Smooth muscle cell of the brain vasculature (primary cell): ENCODE measurements at regions not wholly inside any gene's neighbourhood (a gene's known extent, or its start where the extent isn't known, plus 50 kb on each side); places are given as distances from the start of the nearest gene placed in this dataset.

Experiments
- DNase-seq: peaks from one replicate; pipeline ENCODE4 v3.0.0-alpha.2; 2012; ENCODE audit warnings: low read depth, low spot score

DNA sequence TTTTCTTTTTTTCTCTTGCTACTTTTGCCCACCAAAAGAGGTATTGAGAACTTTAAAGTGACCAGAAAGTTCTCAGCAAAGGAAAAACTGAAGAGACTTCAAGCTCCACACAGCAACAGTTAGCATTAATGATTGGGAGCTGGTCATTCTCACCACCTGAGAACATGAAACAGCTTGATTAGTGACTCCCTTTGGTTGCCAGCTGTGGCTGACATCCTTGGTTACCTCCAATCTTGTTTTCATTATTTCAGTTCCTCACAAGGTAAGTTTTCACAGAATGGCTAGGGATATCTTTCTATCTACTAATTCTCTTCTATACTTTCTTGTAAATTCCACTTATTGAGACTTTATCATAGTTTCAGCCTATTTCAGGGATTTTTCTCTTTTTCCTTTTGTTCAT, 427.9 kb downstream of the QKI start:
- no peak for DNase-seq

DNA sequence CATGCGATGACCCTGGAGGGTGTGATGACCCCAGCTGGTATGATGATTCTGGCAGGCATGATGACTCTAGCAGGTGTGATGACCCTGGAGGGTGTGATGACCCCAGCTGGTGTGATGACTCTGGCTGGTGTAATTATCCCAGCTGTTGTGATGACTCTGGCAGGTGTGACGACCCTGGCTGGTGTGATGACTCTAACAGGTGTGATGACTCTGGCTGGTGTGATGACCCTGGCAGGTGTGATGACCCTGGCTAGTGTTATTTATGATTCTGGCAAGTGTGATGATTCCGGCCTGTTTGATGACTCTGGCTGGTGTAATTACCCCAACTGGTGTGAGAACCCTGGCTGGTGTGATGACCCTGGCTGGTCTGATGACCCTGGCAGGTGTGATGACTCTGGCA, 427.2 kb downstream of the QKI start:
- no peak for DNase-seq

DNA sequence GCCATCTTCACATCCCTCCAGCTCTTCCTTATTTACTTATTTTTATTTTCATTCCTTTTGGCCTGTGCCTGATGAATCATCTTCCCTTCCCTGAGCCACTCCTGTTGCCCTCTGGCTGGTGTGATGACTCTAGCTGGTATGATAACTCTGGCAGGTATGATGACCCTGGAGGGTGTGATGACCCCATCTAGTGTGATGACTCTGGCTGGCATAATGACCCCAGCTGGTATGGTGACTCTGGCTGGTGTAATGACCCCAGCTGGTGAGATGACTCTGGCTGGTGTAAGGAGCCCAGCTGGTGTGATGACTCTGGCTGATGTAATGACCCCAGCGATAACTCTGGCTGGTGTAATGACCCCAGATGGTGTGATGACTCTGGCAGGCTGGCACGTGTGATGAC, 426.8 kb downstream of the QKI start:
- no peak for DNase-seq

DNA sequence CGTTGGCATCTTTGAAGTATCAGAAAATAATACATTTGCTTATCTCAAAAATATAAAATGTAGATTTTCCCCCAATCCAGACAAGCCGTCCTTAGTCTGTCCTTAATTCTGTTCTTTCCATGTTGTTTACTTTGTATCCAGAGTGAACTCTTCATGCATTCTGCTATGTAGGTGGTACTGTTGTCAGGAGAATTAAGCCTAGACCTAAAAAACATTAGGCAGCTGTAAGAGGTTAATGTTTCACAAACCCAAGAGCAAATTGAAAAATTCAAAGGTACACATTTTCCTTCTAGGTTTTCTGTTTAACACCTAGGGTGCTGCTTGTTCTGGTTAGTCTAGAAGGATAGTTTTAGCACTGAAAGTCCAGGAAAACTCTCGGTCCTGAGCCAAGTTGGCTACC, 426.4 kb downstream of the QKI start:
- DNase-seq = no peak

DNA sequence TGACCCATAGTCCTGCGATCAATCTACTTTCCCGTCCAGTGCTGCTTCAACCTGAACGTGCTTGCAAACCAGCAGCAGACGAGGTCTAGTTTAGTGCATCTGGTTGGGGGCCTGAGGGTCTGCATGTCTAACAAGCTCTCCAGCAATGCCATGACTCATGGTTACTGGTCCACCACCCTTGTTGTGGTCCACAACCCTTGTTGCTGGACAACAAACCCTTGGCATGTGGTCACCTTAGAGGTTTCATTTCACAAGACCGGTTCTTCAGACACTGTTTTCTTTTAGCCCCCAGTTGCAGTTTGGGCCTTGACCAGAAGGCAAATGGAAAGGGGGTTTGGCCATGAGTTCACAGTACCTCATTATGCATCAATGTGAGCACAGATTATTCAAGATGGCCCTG, 424.8 kb downstream of the QKI start:
- DNase-seq = no peak

DNA sequence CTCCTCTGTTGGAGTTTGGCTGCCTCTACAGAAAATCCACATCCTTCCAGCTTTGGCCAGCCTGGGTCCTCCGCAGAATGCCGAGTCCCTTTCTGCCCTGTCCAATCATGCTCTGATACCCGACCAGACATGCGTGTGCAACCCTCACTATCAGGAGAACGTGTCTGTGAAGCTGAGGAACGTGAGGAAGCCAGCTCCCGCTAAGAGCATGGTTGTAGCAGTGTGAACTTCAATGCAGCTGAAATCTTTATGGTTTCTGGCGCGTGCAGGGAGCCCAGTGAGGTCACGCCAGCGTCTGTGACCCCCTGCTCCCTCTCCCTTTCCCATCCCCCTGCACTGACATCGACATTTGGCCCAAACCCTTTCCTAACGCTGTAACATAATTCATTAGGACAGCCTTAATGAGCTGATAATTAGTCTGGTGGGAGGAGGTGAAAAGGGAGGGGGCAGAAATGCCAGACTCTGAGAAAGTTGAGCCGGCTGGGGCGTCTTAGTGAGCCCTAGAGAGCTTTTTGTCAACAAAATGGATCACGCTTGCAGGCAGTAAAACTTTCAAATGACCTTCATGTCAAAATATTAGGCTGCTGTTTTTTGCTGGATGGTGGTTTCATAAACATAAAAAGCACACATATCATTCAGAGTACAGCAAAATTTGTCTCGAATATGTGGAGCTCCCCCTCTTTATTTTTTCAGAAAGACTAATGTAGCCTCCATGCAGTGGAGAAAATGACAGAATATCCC, 423.3 kb downstream of the QKI start:
- DNase-seq = no peak

DNA sequence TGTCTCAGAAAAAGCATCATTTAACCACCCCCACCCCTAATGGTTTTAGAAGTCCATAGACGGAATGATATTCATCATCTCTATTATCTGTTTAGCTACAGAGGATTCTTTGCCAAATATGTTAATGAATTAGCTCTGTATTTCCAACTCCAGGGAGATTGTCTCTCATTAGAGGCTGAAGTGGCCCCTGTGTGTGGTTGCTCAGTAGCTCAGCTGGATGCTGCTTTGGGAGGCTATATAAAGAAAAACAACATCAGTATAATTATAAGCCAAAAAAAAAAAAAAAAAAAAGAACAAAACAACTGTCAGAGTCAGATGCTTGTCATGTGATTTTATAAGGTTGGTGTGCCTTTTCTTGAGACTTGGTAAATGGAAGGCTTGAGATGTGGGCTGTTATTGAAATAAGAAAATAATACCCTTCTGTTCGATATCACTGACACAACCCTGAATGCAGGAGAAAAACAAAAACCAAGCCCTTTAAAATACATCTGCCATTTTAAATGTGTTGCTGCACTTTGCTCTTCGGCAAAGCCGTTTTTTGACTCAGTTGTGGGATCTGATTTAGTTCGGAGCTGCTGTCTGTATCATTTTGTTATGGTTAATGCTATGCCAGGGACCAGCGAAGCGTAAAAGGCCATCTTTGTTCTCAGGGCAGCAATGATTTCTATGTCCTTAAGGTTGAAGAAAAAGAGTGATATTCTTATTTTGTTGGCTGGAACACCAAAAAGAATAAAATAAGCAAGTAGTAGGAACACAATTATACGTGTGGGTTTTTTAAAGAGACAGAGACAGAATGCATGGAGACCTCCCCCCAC, 422.6 kb downstream of the QKI start:
- no peak for DNase-seq

DNA sequence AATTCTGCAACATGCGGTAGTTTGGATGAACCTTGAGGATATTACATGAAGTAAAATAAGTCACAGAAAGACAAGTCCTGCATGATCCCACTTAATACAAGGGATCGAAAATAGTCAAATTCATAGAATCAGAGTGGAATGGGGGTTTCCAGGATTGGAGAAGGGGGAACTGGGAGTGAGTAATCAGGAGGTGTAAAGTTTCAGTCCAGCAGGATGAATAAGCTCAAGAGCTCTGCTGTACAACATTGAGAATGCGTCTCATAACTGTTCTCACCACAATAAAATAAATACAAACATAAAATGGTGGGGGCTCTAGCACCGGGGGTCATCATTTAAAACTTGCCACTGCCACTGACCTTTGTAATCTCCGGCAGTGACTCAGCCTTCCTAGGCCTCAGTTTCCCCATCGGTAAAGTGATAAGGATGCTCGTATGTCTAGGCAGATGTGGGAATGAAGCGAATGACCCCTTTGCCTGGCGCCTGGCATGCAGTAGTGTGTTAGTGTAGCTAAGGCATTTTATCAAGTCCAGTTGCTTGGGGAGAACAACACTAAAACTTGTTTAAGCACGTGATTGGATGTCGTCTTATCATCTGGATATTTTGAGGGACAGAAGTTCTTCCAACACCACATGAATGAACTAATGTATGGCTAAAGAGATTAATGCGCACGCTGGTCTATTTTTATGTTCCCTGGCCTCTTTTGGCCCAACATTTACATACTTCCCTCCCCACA, 421.1 kb downstream of the QKI start:
- DNase-seq = no peak

DNA sequence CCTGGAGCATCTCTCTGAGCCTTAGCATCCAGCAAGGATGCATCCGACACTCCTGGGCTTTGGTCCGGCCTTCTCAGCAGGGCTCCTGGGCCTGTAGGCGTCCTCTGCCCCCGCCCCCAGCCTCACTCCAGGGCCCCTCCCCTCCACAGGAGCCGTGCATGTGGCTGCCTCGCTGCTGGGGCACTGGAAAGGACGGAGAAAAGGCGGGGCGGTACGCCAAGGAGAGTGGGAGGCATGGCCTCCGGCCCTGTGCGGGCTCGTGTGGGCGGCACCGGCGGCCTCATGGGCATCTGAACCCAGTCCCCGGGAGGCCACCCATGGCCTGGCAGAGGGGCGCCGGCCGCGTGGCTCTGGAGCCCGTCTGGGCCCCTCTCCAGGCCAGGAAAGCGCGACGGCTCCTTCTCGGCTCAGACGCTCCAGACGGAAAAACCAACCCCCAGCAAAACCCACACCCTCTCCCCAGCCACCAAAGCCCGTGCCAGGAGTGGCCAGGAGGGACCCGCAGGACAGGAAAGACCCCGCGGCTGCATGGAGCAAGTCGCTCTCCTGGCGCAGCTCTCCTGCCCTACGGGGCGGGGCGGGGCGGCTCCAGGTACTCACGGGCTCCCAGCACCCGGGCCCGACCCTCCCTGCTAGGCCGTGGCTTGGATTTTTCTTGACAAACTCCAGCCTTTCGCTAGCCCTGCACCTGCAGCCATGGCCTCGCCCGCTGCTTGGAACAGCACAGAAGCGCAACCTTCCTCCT, 419.9 kb downstream of the QKI start:
- DNase-seq = no peak

DNA sequence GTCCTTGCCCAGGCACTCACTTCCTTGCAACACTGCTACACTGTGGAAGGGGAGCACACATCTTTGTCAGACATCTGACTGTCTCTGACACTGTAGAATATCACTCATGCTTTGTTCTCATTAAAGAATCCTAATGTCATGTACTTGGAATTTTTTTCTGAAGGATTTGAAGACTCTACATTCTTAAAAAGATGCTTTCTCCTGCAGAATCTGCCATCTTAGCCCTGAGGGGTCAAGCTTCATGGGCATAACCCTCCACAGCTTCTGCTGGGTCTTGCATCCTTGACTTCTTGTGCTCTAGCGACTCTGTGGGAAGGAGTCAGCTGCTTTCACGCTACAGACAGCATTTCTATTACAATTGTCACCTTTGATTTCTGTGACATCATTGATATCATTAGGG, 417.2 kb downstream of the QKI start:
- no peak for DNase-seq

DNA sequence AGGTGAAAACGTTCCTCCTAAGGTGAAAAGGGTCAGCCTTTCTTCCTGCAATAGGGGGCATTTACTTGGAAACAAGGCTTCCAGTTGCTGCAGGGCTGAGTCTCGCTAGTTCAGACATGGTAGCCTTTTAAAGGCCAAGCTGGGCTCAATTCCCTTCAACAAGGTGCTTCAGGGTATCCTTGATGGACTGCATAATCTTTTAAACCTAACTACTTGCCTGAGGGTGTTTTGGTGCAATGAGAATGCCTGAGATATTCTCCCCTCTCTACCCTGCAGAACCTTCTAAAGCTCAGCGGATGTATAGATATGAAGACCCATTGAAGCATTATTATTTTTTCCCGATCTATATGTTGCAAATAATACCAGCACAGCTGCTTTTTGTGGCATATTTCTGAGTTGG, 416.1 kb downstream of the QKI start:
- DNase-seq = no peak

DNA sequence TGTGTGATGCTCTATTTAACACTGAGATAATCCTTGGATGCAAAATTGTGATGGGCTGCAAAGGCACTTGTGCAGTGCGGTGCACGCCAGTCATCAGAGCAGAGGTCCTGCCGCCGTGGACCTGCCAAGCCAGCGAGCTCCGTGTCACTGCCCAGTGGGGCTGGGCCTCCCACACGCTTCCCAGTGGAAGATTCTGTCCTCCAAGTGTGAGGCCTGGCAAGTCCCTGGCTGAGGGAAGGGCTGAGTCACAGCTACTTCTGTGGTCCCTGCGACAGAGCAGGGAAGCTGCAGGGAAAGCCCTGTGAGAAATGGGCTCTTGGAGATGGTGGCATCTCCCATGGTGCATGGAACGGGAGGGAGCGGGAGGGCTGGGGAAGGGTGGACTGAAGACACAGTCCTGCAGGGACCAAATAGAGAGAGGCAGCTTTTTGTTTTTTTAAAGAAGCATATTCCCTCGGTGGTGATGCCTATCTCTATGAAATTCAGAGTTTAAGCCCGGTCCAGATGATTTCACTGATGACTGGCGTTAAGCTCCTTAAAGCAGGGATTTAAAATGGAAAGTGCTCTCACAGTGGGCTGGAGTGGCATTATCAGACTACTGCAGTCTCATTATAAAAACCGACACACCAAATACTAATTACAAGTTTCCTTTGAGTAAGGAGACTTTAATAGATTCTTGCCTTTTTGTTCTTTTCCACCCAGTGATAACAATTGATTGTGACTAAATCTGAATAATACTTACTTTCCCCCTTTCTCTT, 413.7 kb downstream of the QKI start:
- no peak for DNase-seq

DNA sequence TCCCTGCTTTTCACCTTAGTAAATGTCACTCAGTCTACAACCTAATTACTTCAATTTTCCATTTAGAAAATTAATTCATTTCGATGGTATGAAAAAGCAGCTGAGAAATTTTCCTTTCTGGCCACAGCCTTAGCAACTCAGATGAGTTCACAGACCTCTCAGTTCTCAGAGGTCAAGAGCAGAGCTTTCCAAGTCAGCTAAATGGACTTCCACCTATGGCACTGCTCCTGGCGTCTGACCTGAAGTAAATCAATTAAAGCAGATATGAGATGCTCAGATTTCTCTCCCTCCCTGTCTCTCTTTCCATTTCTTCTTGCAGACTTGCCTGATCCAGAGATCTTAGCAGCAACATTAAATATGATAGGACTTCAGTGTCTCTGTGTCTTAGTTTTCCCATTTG, 412.6 kb downstream of the QKI start:
- DNase-seq = no peak

DNA sequence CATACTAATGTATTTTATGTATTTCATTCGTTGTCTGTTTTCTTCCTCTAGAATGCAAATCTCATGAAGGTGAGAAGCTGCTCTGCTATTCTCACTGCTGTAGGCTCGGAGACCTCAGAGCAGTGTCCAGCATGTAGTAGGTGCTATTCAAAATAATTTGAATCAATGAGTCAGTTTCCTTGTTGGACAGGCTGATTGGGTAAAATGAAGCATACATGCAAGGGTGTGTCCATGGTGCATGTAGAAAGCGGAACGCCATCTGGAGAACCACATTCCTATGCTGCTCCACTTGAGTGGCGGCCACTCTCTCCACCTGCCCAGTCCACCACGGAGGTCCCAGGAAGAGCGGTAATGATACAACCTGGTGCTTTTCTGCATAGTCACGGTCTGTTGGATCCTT, 412.1 kb downstream of the QKI start:
- DNase-seq = no peak

DNA sequence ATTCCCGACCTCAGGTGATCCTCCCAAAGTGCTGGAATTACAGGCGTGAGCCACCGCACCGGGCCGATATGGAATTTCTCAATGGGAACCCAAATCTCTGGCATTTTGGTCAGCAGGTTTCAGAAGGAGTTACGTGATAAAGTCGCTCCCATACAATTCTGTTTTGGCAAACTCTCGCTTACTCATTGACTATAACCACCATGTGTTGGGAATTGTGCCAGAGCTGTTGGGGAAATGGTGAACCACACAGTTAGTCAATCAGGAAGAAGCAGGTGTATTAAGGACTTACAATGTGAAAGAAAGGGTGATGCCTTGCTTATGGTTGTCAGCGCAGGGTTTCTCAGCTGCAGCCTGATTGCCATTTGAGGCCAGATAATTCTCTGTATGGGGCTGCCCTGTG, 410.5 kb downstream of the QKI start:
- DNase-seq = no peak

DNA sequence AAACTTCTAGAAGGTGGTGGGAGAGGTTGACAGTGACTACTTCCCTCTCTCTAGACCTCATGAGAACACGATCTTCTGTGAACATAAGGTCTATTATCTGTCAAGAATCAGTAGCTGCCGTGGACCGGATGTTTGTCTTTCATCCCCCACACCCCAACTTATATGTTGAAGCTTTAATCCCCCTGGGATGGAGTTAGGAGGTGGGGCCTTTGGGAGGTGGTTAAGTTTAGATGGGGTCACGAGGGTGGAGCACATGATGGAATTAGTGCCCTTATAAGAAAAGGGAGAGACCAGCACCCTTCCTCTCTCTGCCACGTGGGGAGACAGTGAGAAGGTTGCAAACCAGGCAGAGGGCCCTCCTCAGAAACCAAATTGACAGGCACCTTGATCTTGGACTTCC, 409.1 kb downstream of the QKI start:
- DNase-seq = no peak

DNA sequence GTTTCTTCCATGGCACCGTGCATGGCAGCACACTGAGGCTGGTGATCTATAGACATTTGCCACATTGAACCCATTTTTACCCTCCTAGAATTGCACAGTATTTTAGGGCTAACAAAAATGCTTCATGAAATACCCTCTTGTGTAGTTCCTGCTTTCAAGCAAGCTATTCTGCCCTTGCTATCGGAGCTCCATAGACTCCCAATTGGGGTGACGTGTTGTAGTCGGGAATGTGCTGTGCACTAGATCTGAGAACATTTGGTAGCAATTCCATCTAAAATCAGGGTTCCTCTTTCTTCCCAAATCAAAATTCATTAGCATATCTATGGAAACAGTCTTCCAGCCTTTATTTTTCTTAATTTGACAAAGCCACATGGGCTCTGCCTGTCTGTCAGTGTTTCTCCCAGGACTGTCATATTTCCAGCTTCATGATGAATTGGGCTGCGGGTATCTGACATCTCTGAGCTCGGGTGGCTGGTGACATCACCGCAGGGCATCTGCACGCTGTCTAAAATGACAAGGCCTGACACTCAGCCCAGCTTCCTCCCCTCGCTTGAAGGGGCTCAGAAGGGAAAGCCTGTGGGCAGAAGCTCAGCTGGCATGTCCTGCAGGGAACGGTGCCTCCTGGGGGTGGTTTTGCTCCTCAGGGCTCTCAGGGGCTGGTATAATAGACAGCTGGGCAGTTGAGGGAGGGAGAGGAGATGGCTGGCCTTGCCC, 406.4 kb downstream of the QKI start:
- no peak for DNase-seq

DNA sequence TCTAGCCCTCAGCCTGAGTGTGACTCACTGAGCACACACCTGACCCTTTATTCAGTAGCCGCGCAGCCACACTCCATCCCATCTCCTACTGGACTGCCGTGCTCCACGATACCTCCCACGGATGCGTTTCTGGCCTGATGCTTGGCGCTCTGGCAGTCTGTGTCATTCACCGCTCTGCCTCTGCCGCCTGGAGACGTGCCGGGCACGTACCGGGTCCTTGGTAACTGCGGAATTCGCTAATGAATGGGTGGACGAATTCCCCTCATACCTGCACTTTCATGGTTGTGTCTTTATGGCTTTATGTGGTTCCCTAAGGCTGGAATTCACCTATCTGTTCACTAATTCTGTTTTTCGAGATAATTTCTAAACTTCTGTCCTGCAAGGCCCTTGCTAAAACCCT, 405.7 kb downstream of the QKI start:
- DNase-seq = no peak

DNA sequence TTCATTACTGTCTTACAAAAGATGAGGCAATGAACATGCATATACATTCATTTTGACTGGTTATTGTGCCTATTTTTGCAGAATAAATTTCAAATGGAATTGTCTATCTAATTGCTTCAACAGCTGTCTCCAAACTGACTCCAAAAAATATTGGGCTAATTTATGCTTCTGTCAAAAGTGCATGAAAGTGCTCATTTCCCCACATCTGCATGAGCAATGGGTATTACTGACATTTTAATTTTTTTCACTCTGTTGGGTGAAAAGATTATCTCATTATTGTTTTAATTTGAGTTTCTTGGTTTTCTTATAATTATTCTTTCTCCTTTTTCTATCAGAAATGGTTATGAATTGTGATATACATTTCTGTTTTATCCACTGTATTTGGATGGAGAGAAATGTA, 404.2 kb downstream of the QKI start:
- no peak for DNase-seq

DNA sequence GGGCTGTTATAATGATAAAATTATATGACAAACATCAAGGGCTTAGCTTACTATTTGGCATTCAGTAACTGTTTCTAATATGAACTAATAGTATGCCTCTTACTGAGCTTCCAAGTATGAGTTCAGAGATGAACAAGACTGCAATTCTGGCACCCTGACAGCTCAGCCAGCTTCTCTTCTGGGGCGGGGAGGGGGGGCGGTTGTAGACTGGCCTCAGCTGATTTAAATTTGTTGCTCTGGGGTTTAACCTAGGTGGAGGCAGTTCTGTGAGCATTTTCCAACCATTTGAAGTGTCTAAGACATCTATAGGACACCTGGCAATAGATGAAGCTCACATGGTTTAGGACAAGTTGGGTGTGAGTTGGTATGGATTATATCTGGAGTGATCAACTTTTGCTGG, 401.9 kb downstream of the QKI start:
- no peak for DNase-seq

DNA sequence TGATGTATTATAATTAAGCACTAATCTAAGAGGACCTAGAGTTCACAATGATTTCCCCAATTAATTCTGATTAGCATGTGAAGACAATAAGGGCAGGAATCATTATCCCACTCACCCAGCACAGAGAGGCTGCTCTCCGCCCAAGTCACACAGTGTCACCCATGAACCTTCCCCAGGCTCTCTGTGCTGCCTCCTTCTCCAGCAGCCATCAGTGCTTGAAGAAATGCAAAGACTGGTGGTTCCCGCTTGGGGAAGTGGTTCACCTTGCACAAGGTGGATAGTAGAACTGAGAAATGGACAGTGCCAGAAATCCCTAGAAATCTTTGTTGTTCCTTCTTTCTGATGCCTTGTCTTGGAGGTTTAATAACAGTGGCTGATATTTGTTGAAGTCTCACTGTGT, 401.3 kb downstream of the QKI start:
- no peak for DNase-seq
